ENCODE measurements at regions not wholly inside any gene's neighbourhood (a gene's known extent, or its start where the extent isn't known, plus 50 kb on each side); places are given as distances from the start of the nearest gene placed in this dataset.

DNA sequence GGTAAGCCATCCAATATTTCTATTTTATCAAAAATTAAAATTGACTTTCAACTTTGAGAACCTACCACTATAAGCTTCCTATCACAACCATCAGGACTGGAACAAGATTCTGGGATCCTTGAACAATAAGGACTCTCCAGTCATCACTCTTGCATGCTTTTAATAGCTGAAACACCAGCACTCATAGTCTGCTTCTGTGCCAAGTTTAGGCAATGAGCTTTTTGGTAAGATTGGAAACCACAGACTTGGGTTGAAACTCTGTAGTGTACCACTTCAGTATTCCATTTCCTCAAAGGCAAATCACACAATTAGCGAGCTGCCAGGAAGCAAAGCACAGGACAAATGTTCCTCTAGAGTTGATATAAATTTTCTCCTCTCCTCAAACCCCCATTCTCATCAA is 1065.8 kb upstream of the SLC39A10 start:
- no peaks in the 10 kb centered on the region for H3K36me3 ChIP-seq (ENCODE audit: control insufficient read depth, insufficient read depth, low read length)
- no peak overlapping the region for H3K9ac ChIP-seq (ENCODE audit: low read length)
- H3K4me1 ChIP-seq (ENCODE audit: control insufficient read depth, insufficient read depth, low read length) = no peaks in the 10 kb centered on the region
- H3K27me3 ChIP-seq (ENCODE audit: control insufficient read depth, insufficient read depth, low read length) = no peaks in the 10 kb centered on the region
- no peak overlapping the region for H3K4me3 ChIP-seq (ENCODE audit: low read length)
- no peak overlapping the region for H3K27ac ChIP-seq (ENCODE audit: low read depth, low read length)

DNA sequence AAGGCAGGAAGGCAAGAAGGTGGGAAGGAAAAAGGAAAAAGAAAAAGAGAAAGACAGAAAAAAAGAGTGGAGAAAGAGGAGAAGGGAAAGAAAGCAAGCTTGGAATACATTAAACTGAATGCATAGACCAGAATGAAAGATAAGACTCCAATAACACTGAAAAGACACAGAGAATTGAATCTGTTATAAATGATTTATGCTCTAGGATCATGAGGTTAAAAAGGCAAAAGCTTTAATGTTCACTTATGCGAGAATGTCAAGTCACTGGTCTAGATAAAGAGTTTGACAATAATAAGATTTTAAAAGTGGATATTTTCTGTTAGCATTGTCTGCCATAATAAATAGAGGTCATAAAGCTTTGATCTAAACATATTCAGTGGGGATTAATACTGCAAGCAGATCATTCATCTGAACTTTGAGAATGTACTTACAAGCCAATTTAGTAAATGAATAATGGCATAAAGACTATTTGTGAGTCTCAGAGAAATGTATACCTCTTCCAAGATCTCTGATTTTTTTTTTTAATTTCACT is 1069.2 kb upstream of the SLC39A10 start:
- Histone ChIP-seq H3K36me3 (ENCODE audit: control insufficient read depth, insufficient read depth, low read length) (no peaks in the 10 kb centered on the region), H3K9ac (ENCODE audit: low read length) (no peak overlapping the region), H3K4me1 (ENCODE audit: control insufficient read depth, insufficient read depth, low read length) (no peaks in the 10 kb centered on the region), H3K27me3 (ENCODE audit: control insufficient read depth, insufficient read depth, low read length) (no peaks in the 10 kb centered on the region), H3K4me3 (ENCODE audit: low read length) (no peak overlapping the region), H3K27ac (ENCODE audit: low read depth, low read length) (no peak overlapping the region)

DNA sequence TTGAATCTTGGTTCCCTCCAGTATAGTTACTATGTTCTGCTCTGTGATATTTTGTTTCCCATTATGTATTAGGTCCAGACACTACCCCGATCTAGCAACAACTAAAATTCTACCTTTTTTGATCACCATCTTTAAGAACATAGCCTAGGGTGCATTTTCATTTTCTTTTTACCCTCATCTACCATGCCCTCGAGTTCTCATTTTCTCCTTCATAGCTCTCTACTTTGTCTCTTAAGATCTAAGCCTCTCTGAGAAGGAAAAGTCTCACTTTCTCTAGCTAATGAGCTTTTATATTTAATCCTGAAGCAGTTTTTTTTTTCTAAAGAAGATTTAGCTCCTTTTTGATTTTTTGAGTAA is 1089.4 kb upstream of the SLC39A10 start:
- Histone ChIP-seq H3K9ac (ENCODE audit: low read length) (no peak overlapping the region), H3K4me3 (ENCODE audit: low read length) (no peak overlapping the region), H3K27me3 (ENCODE audit: control insufficient read depth, insufficient read depth, low read length) (no peaks in the 10 kb centered on the region), H3K27ac (ENCODE audit: low read depth, low read length) (no peak overlapping the region), H3K4me1 (ENCODE audit: control insufficient read depth, insufficient read depth, low read length) (no peaks in the 10 kb centered on the region), H3K36me3 (ENCODE audit: control insufficient read depth, insufficient read depth, low read length) (no peaks in the 10 kb centered on the region)

DNA sequence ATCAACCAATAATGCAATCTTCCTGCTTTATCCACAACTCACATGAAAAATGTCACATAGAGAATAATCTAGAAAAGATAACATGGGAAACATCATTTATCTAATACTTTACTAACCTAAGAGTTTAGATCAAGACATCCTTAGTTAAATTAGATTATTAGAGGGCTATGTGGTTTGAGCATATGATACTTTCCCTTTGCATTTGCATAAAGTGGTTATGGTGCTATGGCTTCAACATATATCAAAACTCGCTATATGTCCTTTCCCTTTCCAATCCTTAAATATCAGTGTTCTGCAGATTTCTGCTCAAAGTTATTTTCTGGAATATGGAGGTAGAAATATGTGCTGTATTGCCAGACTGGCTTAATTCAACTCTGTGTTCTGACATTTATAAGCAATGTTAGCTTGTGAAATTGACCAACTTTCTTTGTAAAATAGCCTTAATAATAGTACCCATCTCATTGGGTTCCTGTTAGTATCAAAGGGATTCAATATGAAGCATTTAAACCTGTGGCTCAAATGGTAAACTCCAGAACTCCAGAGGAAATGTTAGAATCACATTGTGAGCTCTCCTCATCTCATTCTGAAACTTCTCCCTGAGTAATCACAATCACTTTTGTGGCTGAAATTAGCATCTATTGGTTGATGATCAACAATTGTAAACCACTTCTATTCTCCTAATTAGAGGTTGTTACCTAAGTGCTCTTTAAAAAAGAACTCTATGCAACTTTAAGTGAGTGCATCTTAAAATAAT is 1089.9 kb upstream of the SLC39A10 start:
- Histone ChIP-seq H3K27me3 (ENCODE audit: control insufficient read depth, insufficient read depth, low read length) (no peaks in the 10 kb centered on the region), H3K36me3 (ENCODE audit: control insufficient read depth, insufficient read depth, low read length) (no peaks in the 10 kb centered on the region), H3K4me3 (ENCODE audit: low read length) (no peak overlapping the region), H3K4me1 (ENCODE audit: control insufficient read depth, insufficient read depth, low read length) (no peaks in the 10 kb centered on the region), H3K27ac (ENCODE audit: low read depth, low read length) (no peak overlapping the region), H3K9ac (ENCODE audit: low read length) (no peak overlapping the region)

DNA sequence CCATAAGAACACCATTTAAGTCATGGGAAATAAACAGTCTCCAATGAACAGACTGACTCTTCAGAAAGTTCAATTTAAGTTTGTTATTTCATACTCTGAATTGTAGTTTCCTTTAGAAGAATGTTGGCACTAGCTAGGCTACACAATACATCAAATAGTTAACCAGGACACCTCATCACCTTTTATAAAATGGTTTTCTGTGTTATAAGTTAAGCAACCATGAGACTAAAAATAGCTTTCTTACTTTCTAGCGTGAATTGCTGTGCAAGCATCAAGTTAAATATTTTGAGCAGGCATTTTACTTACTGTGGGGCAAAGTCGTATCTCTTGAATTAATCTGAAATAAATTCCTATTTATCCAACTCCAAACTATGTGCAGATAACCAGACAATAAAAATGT is 1092.6 kb upstream of the SLC39A10 start:
- H3K9ac ChIP-seq (ENCODE audit: low read length) = no peak overlapping the region
- H3K4me1 ChIP-seq (ENCODE audit: control insufficient read depth, insufficient read depth, low read length) = no peaks in the 10 kb centered on the region
- no peaks in the 10 kb centered on the region for H3K27me3 ChIP-seq (ENCODE audit: control insufficient read depth, insufficient read depth, low read length)
- no peaks in the 10 kb centered on the region for H3K36me3 ChIP-seq (ENCODE audit: control insufficient read depth, insufficient read depth, low read length)
- no peak overlapping the region for H3K27ac ChIP-seq (ENCODE audit: low read depth, low read length)
- no peak overlapping the region for H3K4me3 ChIP-seq (ENCODE audit: low read length)

DNA sequence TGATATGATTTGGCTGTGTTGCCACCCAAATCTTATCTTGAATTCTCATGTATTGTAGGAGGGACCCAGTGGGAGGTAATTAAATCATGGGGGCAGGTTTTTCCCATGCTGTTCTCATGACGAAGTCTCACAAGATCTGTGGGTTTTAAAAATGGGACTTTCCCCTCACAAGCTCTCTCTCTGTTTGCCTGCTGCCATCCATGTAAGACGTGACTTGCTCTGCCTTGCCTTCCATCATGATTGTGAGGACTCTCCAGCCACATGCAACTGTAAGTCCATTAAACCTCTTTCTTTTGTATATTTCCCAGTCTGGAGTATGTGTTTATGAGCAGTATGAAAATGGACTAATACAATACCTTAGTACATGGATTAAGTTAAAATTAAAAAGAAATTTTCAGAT is 1094.7 kb upstream of the SLC39A10 start:
- no peak overlapping the region for H3K9ac ChIP-seq (ENCODE audit: low read length)
- no peak overlapping the region for H3K4me3 ChIP-seq (ENCODE audit: low read length)
- no peak overlapping the region for H3K27ac ChIP-seq (ENCODE audit: low read depth, low read length)
- H3K36me3 ChIP-seq (ENCODE audit: control insufficient read depth, insufficient read depth, low read length) = no peaks in the 10 kb centered on the region
- H3K4me1 ChIP-seq (ENCODE audit: control insufficient read depth, insufficient read depth, low read length) = no peaks in the 10 kb centered on the region
- H3K27me3 ChIP-seq (ENCODE audit: control insufficient read depth, insufficient read depth, low read length) = no peaks in the 10 kb centered on the region

DNA sequence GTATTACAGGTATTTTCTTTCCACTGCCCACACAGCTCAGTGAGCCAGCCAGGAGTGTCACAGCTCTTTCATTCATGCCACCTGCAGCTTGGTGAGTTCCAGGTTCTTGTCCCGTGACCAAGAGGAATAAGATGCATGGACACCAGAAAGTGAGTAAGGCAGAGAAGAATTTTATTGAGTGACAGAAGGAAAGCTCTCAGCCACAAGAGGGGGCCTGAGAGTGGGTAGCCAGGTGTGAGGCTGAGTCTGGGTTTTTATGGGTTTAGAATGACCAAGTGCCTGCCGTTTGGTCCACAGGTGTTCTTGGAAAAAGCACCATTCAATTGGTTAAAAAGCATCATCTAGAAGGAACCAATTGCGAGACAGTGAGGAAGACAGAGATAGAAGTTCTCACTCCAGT is 1097.1 kb upstream of the SLC39A10 start:
- Histone ChIP-seq H3K9ac (ENCODE audit: low read length) (no peak overlapping the region), H3K4me3 (ENCODE audit: low read length) (no peak overlapping the region), H3K27ac (ENCODE audit: low read depth, low read length) (no peak overlapping the region), H3K4me1 (ENCODE audit: control insufficient read depth, insufficient read depth, low read length) (no peaks in the 10 kb centered on the region), H3K27me3 (ENCODE audit: control insufficient read depth, insufficient read depth, low read length) (no peaks in the 10 kb centered on the region), H3K36me3 (ENCODE audit: control insufficient read depth, insufficient read depth, low read length) (no peaks in the 10 kb centered on the region)

DNA sequence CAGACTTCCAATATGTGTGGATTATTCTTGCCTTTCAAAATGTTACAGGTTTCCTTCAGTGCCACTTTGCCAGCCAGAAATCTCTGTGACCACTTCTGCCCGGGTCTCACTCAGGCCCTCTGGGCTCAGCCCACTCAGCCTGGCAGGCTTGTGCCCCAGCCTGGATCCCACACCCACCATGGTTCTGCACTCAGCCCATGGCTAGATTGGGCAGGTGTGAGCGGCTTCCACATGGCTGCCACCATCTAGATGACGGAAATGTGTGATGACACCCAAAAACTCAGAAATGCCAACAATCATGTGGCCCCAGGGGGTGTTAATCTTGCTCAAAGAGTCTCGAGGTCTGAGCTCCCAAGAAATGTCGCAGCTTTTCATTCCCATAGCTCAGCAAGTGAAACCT is 1097.5 kb upstream of the SLC39A10 start:
- no peaks in the 10 kb centered on the region for H3K36me3 ChIP-seq (ENCODE audit: control insufficient read depth, insufficient read depth, low read length)
- no peak overlapping the region for H3K4me3 ChIP-seq (ENCODE audit: low read length)

DNA sequence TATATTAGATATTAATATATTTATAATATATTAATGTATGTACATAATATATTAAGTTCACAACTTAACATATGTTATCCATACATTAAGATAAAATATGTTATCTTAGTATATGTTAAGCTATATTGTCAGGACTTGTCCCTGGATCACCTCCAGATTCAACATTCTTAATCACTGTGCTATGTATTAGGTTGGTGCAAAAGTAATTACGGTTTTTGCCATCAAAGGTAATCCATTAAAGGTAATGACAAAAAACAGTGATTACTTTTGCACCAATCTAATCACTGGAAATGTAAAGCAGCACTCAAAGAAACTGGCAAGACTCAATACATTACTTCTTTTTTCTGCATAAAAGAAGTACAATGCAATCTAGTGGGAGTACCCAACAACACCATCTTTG is 1099.0 kb upstream of the SLC39A10 start:
- Histone ChIP-seq H3K27ac (ENCODE audit: low read depth, low read length) (no peak overlapping the region), H3K9ac (ENCODE audit: low read length) (no peak overlapping the region), H3K4me1 (ENCODE audit: control insufficient read depth, insufficient read depth, low read length) (no peaks in the 10 kb centered on the region), H3K4me3 (ENCODE audit: low read length) (no peak overlapping the region), H3K36me3 (ENCODE audit: control insufficient read depth, insufficient read depth, low read length) (no peaks in the 10 kb centered on the region), H3K27me3 (ENCODE audit: control insufficient read depth, insufficient read depth, low read length) (no peaks in the 10 kb centered on the region)

More for the DNA sequence above, 1097.5 kb upstream of the SLC39A10 start:
- no peak overlapping the region for H3K9ac ChIP-seq (ENCODE audit: low read length)
- H3K27ac ChIP-seq (ENCODE audit: low read depth, low read length) = no peak overlapping the region
- H3K4me1 ChIP-seq (ENCODE audit: control insufficient read depth, insufficient read depth, low read length) = no peaks in the 10 kb centered on the region
- no peaks in the 10 kb centered on the region for H3K27me3 ChIP-seq (ENCODE audit: control insufficient read depth, insufficient read depth, low read length)

DNA sequence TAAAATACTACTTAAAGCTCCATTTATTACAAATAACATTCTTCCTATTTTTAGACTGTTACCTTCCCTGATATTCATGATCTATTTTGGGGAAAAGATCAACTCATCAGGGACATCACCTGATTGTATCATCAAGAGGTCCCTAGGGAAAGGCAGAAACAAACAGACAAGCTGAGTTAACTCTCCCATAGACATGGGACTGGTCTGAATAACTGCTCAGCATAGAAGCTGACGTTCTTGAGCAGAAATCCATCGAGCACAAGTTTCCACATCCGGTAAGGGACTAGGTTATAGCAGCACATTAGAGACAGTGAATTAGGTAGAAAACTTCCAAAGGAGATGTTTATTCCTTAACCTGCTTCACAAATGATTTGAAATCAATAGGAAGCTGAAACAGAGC is 1100.4 kb upstream of the SLC39A10 start:
- H3K27me3 ChIP-seq (ENCODE audit: control insufficient read depth, insufficient read depth, low read length) = no peaks in the 10 kb centered on the region
- H3K36me3 ChIP-seq (ENCODE audit: control insufficient read depth, insufficient read depth, low read length) = no peaks in the 10 kb centered on the region
- no peak overlapping the region for H3K4me3 ChIP-seq (ENCODE audit: low read length)
- no peak overlapping the region for H3K9ac ChIP-seq (ENCODE audit: low read length)
- no peak overlapping the region for H3K27ac ChIP-seq (ENCODE audit: low read depth, low read length)
- H3K4me1 ChIP-seq (ENCODE audit: control insufficient read depth, insufficient read depth, low read length) = no peaks in the 10 kb centered on the region

DNA sequence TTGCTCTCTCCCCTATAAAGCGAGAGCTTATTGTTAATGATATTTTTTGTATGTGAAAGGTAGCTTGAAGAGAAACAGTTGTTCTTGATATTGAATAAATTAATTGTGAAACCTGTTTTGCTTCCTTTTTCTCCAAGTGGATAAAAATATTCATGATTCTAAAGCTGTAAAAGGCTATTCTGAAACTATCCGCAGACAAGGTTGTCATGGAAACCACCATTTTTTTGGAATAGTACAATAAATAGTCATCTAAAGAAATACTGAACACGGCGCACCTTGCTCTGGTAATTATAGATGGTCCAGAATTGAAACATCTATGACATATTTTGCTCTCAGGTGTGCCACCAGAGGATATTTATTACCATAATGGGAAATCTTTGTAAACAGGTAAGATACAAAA is 1103.0 kb upstream of the SLC39A10 start:
- Histone ChIP-seq H3K9ac (ENCODE audit: low read length) (no peak overlapping the region), H3K27ac (ENCODE audit: low read depth, low read length) (no peak overlapping the region), H3K4me1 (ENCODE audit: control insufficient read depth, insufficient read depth, low read length) (no peaks in the 10 kb centered on the region), H3K27me3 (ENCODE audit: control insufficient read depth, insufficient read depth, low read length) (no peaks in the 10 kb centered on the region), H3K36me3 (ENCODE audit: control insufficient read depth, insufficient read depth, low read length) (no peaks in the 10 kb centered on the region), H3K4me3 (ENCODE audit: low read length) (no peak overlapping the region)

DNA sequence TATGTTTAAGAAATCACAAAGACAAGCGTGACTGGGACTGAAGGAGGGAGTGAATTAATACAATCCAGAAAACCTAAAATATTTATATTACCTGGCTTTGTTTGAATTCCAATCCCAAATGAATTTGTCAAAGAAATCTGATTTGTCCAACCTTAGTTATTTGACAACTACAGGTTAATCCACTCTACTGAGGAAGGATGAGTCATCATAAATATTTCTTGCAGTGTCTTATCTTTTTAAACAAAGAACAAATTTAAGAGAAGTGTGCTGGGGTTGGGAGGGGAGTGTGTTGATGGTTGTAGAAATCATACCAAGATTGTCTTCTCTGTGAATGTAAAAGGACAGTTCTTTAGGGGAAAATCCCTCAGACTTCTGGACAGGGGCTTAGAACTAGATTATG is 1106.3 kb upstream of the SLC39A10 start:
- H3K4me1 ChIP-seq (ENCODE audit: control insufficient read depth, insufficient read depth, low read length) = no peaks in the 10 kb centered on the region
- no peak overlapping the region for H3K9ac ChIP-seq (ENCODE audit: low read length)
- H3K4me3 ChIP-seq (ENCODE audit: low read length) = no peak overlapping the region
- no peak overlapping the region for H3K27ac ChIP-seq (ENCODE audit: low read depth, low read length)
- no peaks in the 10 kb centered on the region for H3K27me3 ChIP-seq (ENCODE audit: control insufficient read depth, insufficient read depth, low read length)
- no peaks in the 10 kb centered on the region for H3K36me3 ChIP-seq (ENCODE audit: control insufficient read depth, insufficient read depth, low read length)

DNA sequence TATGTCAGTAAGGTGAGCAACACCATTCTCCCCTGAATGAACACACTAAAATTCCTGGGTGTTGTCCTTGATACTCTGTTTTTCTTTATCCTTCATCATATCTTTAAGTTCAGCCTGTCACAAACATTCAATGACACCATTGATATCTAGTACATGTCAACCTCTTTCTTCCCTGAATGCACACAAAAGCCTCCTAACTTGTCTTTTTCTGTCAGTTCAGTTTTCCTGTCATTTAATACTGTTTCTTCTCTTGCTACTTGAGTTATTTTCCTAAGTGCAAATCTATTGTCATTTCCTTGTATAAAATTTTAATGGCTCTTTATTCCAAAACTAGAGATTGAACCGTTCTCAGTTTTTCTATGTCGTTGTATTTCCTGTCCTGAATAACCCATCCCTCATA is 1107.6 kb upstream of the SLC39A10 start:
- Histone ChIP-seq H3K36me3 (ENCODE audit: control insufficient read depth, insufficient read depth, low read length) (no peaks in the 10 kb centered on the region), H3K4me1 (ENCODE audit: control insufficient read depth, insufficient read depth, low read length) (no peaks in the 10 kb centered on the region), H3K9ac (ENCODE audit: low read length) (no peak overlapping the region), H3K27ac (ENCODE audit: low read depth, low read length) (no peak overlapping the region), H3K4me3 (ENCODE audit: low read length) (no peak overlapping the region), H3K27me3 (ENCODE audit: control insufficient read depth, insufficient read depth, low read length) (no peaks in the 10 kb centered on the region)
